ENCODE measurements at regions not wholly inside any gene's neighbourhood (a gene's known extent, or its start where the extent isn't known, plus 50 kb on each side); places are given as distances from the start of the nearest gene placed in this dataset.

DNA sequence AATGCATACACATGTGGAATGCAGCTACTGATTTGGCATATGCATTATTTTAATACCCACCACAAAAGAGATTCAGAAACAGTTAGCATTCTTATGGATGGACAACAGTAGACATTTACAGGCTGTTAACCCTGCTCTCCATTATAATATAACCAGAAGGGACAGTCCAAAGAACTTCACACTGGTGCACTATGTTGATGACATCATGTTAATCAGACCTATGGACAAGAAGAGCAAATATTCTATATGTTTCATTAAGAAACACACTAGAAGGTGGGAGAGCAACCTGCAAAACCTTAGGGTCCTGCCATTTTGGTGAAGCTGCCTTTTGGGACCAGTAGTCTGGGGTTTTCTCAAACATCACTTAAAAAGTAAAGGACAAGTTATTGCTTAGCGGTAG is 701.3 kb downstream of the UQCRFS1 start:
- Histone ChIP-seq H3K9me3 (ENCODE audit: insufficient read depth, low read depth, low read length) (no peaks in the 10 kb centered on the region), H3K27ac (ENCODE audit: low read length) (no peak overlapping the region), H3K9ac (ENCODE audit: low read depth, low read length) (no peak overlapping the region), H3K36me3 (ENCODE audit: insufficient read depth, low read depth, low read length) (no peaks in the 10 kb centered on the region), H3K4me1 (ENCODE audit: insufficient read depth, low read length) (peaks cover 5% of the 10 kb centered on the region; the same call in 1 of the 2 replicates), H3K4me3 (ENCODE audit: low read length) (no peak overlapping the region), H3K27me3 (ENCODE audit: insufficient read depth, low read length) (no peaks in the 10 kb centered on the region)

DNA sequence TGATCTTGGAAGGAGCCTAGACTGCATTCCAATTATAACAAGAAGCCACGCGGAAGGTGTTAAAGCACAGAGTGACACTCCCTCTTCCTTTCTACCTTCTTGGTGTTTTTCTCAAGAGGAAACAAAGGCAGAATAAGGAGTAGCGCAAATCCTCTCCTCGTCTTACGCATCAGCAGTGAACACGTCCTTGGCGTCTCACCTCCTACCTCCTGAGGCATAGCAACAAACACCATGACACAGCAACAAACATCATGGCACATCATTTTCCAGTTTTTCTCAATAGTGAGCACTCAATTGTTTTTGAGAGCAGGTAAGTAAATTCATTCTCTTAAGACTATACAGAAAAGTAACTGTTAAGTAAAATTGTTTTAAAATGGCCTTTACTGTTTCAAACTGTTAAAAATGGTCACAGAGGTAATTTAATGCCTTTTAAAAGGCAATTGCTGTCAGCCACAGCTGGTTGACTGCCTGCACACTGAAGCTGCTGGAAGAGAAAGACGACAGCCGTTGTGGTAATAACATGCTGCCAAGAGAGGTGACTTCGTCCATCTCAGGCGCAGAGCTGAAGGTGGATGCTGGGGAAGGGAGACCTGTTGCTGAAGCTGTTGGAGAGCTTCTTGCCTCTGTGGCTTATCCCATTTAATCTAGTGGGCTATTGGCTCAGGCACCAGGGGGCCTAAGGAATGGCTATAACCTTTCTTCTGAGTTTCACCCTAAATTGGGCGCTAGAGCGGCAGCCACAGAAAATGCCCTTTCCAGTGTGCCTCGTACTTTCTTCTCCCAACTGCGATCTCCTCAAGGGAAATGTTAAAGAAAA is 703.7 kb downstream of the UQCRFS1 start:
- Histone ChIP-seq H3K27me3 (ENCODE audit: insufficient read depth, low read length) (no peaks in the 10 kb centered on the region), H3K4me3 (ENCODE audit: low read length) (no peak overlapping the region), H3K4me1 (ENCODE audit: insufficient read depth, low read length) (no peaks in the 10 kb centered on the region), H3K9me3 (ENCODE audit: insufficient read depth, low read depth, low read length) (no peaks in the 10 kb centered on the region), H3K27ac (ENCODE audit: low read length) (no peak overlapping the region), H3K36me3 (ENCODE audit: insufficient read depth, low read depth, low read length) (no peaks in the 10 kb centered on the region), H3K9ac (ENCODE audit: low read depth, low read length) (no peak overlapping the region)

DNA sequence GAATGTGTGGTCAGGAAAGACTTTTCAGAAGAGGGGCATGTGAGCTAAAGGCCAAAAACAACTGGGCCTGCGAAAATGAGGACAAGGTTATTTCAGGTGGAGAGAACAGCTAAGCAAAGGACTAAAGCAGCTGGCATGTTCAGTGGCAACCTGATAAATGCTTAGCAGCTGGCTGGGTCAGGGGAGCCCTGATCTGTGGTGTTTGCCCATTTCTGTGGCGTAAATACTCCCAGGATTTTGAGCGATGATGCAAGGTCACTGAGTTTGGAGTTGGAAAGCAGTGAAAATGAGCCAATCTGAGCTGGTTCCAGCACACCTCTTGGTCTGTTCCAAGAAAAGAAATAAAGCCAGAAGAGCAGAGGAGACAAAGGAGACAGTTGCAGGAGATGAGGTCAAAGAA is 704.3 kb downstream of the UQCRFS1 start:
- no peak overlapping the region for H3K27ac ChIP-seq (ENCODE audit: low read length)
- H3K9ac ChIP-seq (ENCODE audit: low read depth, low read length): no peak overlapping the region
- no peaks in the 10 kb centered on the region for H3K27me3 ChIP-seq (ENCODE audit: insufficient read depth, low read length)
- no peaks in the 10 kb centered on the region for H3K9me3 ChIP-seq (ENCODE audit: insufficient read depth, low read depth, low read length)
- no peak overlapping the region for H3K4me3 ChIP-seq (ENCODE audit: low read length)
- H3K4me1 ChIP-seq (ENCODE audit: insufficient read depth, low read length): no peaks in the 10 kb centered on the region
- H3K36me3 ChIP-seq (ENCODE audit: insufficient read depth, low read depth, low read length): no peaks in the 10 kb centered on the region

- no peaks in the 10 kb centered on the region for H3K9me3 ChIP-seq (ENCODE audit: insufficient read depth, low read depth, low read length)
- H3K27ac ChIP-seq (ENCODE audit: low read length): no peak overlapping the region
- no peak overlapping the region for H3K9ac ChIP-seq (ENCODE audit: low read depth, low read length)
- peaks cover 9% of the 10 kb centered on the region; the same call in 1 of the 2 replicates for H3K4me1 ChIP-seq (ENCODE audit: insufficient read depth, low read length)
- H3K27me3 ChIP-seq (ENCODE audit: insufficient read depth, low read length): no peaks in the 10 kb centered on the region
- no peaks in the 10 kb centered on the region for H3K36me3 ChIP-seq (ENCODE audit: insufficient read depth, low read depth, low read length)
- no peak overlapping the region for H3K4me3 ChIP-seq (ENCODE audit: low read length)
Measured at GRCh38 chr19:28505933-28506332, 707.0 kb downstream of the UQCRFS1 start.

DNA sequence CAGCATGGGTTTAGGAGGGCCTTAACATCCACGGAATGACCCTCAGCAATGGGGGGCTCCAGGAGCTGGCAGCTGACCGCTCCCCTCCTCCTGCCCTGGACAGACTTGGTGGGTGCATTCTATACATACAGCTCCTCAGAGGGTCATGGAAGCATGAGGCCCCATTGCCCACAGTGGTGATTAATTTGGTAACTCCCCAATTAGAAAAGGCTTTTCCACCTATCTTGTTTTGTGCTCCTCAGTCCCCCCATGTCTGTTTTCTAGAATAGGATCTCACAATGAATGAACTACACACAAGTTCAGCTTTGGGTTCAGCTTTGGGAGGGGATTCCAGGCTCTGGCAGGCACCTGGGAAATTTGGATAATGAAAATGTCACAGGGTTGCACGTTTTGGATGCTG is 707.8 kb downstream of the UQCRFS1 start:
- Histone ChIP-seq H3K4me3 (ENCODE audit: low read length) (no peak overlapping the region), H3K27me3 (ENCODE audit: insufficient read depth, low read length) (no peaks in the 10 kb centered on the region), H3K9me3 (ENCODE audit: insufficient read depth, low read depth, low read length) (no peaks in the 10 kb centered on the region), H3K9ac (ENCODE audit: low read depth, low read length) (no peak overlapping the region), H3K36me3 (ENCODE audit: insufficient read depth, low read depth, low read length) (no peaks in the 10 kb centered on the region), H3K4me1 (ENCODE audit: insufficient read depth, low read length) (peaks cover 9% of the 10 kb centered on the region; the same call in 1 of the 2 replicates), H3K27ac (ENCODE audit: low read length) (no peak overlapping the region)

DNA sequence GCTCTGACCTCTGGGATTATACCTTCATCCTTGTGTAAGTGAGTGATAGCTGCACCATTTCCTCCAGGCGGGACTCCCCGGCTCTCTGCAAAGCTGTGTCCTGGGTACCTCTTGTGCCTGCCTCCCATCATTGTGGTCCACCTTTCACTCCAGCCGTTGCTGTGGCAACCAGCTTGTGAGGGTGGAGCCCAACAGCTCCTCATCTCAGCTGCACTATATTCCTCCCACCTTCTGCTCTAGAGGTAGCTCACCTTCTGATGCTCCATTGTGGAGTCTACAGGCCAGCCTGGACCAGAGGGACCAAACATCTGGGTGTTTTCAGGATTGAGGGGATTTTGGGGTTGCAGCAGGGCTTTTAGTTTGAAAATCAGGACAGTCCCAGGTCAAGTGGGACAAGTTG is 708.2 kb downstream of the UQCRFS1 start:
- Histone ChIP-seq H3K9ac (ENCODE audit: low read depth, low read length) (no peak overlapping the region), H3K27ac (ENCODE audit: low read length) (no peak overlapping the region), H3K4me3 (ENCODE audit: low read length) (no peak overlapping the region), H3K9me3 (ENCODE audit: insufficient read depth, low read depth, low read length) (no peaks in the 10 kb centered on the region), H3K36me3 (ENCODE audit: insufficient read depth, low read depth, low read length) (no peaks in the 10 kb centered on the region), H3K4me1 (ENCODE audit: insufficient read depth, low read length) (peaks cover 9% of the 10 kb centered on the region; the same call in 1 of the 2 replicates), H3K27me3 (ENCODE audit: insufficient read depth, low read length) (no peaks in the 10 kb centered on the region)

DNA sequence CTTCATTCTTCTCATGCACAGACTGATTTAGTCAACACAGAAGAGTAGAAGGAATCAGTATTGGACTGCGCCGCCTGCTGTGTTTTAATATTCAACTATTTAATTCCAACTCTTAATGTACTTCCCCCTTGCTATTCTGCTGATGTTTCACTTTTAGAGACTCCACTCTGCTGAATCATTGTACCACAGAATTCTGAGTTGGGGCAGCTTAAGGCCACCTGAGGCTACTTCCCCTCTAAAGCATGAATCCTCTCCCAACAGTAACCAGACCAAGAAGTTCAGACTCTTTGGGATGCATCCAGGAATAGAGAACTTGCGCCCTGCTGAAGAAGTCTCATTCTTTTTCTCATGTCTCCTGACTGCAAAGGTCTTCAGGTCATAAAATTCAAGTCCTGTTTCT is 708.8 kb downstream of the UQCRFS1 start:
- H3K27ac ChIP-seq (ENCODE audit: low read length): no peak overlapping the region
- no peaks in the 10 kb centered on the region for H3K27me3 ChIP-seq (ENCODE audit: insufficient read depth, low read length)
- H3K4me3 ChIP-seq (ENCODE audit: low read length): no peak overlapping the region

DNA sequence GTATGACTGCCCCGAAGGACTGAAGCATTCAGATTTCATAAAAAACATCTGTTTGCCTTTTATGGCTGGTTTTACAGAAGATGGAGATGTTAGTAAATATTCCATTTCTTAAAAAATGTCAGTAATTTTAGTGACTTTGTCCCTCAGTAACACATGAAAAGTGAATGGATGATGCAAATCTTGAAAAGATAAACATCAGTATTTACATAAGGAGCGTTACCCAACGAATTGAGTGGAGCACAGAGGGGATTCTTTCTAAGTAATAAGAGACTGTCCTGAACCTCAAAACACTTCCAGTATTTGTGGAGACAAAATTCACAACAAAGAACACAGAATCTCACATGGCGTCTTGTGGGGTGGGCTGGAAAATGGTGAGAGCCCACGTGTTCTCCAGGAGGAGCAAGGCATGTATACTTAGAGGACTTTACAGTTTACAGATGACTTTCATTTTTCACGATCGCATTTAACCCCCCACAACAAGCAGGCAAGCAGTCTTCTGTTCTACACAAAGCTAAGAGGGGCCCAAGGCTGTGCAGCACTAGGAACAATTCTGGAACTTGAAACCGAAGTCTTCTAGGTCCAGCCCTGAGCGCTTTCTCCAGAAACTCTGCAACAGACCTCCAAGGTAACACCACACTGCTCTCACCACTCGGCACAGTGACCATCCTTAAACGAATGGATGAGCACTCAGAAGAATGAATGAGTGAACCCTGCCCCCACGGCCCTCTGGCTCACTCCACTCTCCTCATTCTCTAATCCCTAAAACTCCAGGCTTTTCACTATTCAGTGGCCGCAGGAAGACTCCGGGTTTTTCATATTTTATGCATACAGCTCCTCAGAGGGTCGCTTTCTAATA is 709.8 kb downstream of the UQCRFS1 start:
- H3K9ac ChIP-seq (ENCODE audit: low read depth, low read length): no peak overlapping the region
- no peak overlapping the region for H3K4me3 ChIP-seq (ENCODE audit: low read length)
- H3K27ac ChIP-seq (ENCODE audit: low read length): no peak overlapping the region
- H3K9me3 ChIP-seq (ENCODE audit: insufficient read depth, low read depth, low read length): no peaks in the 10 kb centered on the region
- no peaks in the 10 kb centered on the region for H3K36me3 ChIP-seq (ENCODE audit: insufficient read depth, low read depth, low read length)
- H3K27me3 ChIP-seq (ENCODE audit: insufficient read depth, low read length): no peaks in the 10 kb centered on the region
- H3K4me1 ChIP-seq (ENCODE audit: insufficient read depth, low read length): peaks cover 9% of the 10 kb centered on the region; the same call in 1 of the 2 replicates

More for the DNA sequence above, 708.8 kb downstream of the UQCRFS1 start:
- Histone ChIP-seq H3K36me3 (ENCODE audit: insufficient read depth, low read depth, low read length) (no peaks in the 10 kb centered on the region), H3K9me3 (ENCODE audit: insufficient read depth, low read depth, low read length) (no peaks in the 10 kb centered on the region), H3K4me1 (ENCODE audit: insufficient read depth, low read length) (peaks cover 9% of the 10 kb centered on the region; the same call in 1 of the 2 replicates), H3K9ac (ENCODE audit: low read depth, low read length) (no peak overlapping the region)

- no peak overlapping the region for H3K9ac ChIP-seq (ENCODE audit: low read depth, low read length)
- H3K36me3 ChIP-seq (ENCODE audit: insufficient read depth, low read depth, low read length): no peaks in the 10 kb centered on the region
- no peak overlapping the region for H3K27ac ChIP-seq (ENCODE audit: low read length)
- no peaks in the 10 kb centered on the region for H3K9me3 ChIP-seq (ENCODE audit: insufficient read depth, low read depth, low read length)
- no peaks in the 10 kb centered on the region for H3K27me3 ChIP-seq (ENCODE audit: insufficient read depth, low read length)
- no peak overlapping the region for H3K4me3 ChIP-seq (ENCODE audit: low read length)
- H3K4me1 ChIP-seq (ENCODE audit: insufficient read depth, low read length): peaks cover 9% of the 10 kb centered on the region; the same call in 1 of the 2 replicates
Measured at GRCh38 chr19:28501976-28502375, 711.0 kb downstream of the UQCRFS1 start.

DNA sequence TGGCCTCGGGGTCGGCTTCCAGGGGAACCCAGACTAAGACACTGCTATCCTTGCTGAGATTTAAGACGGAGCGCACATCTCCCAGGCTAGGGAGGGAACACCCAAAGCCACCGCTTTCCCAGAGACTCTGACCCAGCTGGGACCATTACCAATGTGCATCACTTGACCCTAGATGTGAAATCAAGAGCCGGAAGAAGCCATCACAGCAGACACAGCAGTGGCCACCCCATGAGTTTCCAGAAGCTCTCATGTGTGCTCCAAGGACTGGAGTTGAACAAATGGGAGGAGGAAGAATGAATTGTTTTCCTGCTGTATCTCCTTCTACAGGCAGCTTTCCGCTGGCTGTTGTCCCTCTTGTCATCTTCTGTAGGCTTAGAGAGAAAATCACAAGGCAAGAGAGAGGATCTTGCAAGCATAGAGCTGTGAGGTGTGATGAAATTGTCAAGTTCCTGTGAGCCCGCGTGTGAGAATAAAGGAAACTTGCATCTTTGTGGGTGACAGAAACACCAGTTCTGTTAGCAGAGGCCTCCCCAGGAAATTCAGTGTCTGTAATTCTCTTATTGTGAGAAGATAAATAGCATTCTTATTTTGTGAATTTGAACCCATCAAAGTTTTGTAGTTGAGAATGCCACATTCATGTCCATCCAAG is 711.8 kb downstream of the UQCRFS1 start:
- Histone ChIP-seq H3K27me3 (ENCODE audit: insufficient read depth, low read length) (no peaks in the 10 kb centered on the region), H3K4me3 (ENCODE audit: low read length) (no peak overlapping the region), H3K9ac (ENCODE audit: low read depth, low read length) (no peak overlapping the region), H3K4me1 (ENCODE audit: insufficient read depth, low read length) (peaks cover 9% of the 10 kb centered on the region; the same call in 1 of the 2 replicates), H3K36me3 (ENCODE audit: insufficient read depth, low read depth, low read length) (no peaks in the 10 kb centered on the region), H3K9me3 (ENCODE audit: insufficient read depth, low read depth, low read length) (no peaks in the 10 kb centered on the region), H3K27ac (ENCODE audit: low read length) (no peak overlapping the region)

GRCh38 chr19:28500296-28500695 is 712.7 kb downstream of the UQCRFS1 start:
- Histone ChIP-seq H3K9ac (ENCODE audit: low read depth, low read length) (no peak overlapping the region), H3K27ac (ENCODE audit: low read length) (no peak overlapping the region)

More at GRCh38 chr19:28500296-28500695, 712.7 kb downstream of the UQCRFS1 start:
- no peaks in the 10 kb centered on the region for H3K9me3 ChIP-seq (ENCODE audit: insufficient read depth, low read depth, low read length)
- H3K27me3 ChIP-seq (ENCODE audit: insufficient read depth, low read length): no peaks in the 10 kb centered on the region
- no peaks in the 10 kb centered on the region for H3K36me3 ChIP-seq (ENCODE audit: insufficient read depth, low read depth, low read length)
- peaks cover 9% of the 10 kb centered on the region; the same call in 1 of the 2 replicates for H3K4me1 ChIP-seq (ENCODE audit: insufficient read depth, low read length)
- H3K4me3 ChIP-seq (ENCODE audit: low read length): no peak overlapping the region
